Endothelial cell of umbilical vein (primary cell): ENCODE measurements at regions not wholly inside any gene's neighbourhood (a gene's known extent, or its start where the extent isn't known, plus 50 kb on each side); places are given as distances from the start of the nearest gene placed in this dataset.

Experiments
- BruUV-seq: library from RNA; stranded (reverse); fragments of 400-500 nt; replicated peaks from 2 replicates; lab custom pipeline; 2021; lab: Mats Ljungman, UMichigan
- CTCF ChIA-PET: fragments of 300-600, 350-600 bp; sonication (Branson Sonifier 250); formaldehyde crosslinking; loops from one replicate; lab custom pipeline; 2021; ENCODE audit warnings: antibody characterized with exemption, inconsistent platforms; lab: Charles Lee
- POLR2A ChIA-PET: fragments of 300-600, 350-600 bp; sonication (Branson Sonifier 250); formaldehyde crosslinking; loops from one replicate; lab custom pipeline; 2021; ENCODE audit warnings: antibody characterized with exemption, inconsistent platforms; lab: Charles Lee
- DNase-seq: peaks from one replicate; pipeline ENCODE4 v3.0.0-alpha.2; 2011; ENCODE audit warnings: low read depth, low spot score
- FAIRE-seq: peaks from 2 replicates; lab custom pipeline; 2011; peaks lifted over from hg19 to GRCh38; lab: Jason Lieb, UNC
- H2AFZ ChIP-seq: 2 replicates; pipeline ENCODE4 v1.6.0; 2012; ENCODE audit warnings: low read depth, low read length, control low read depth, inconsistent platforms
- H3K27ac ChIP-seq: 2 replicates; pipeline ENCODE4 v1.5.1; 2011; ENCODE audit warnings: low read depth, mild to moderate bottlenecking, control low read depth, low read length, moderate library complexity; ENCODE audit not compliant: insufficient read depth
- H3K27me3 ChIP-seq, 2 experiments: 2 replicates each; pipeline versions ENCODE4 v1.6.0 to v1.6.1; 2011; ENCODE audit warnings: low read length in 2 of 2, mixed read lengths in 1 of 2; ENCODE audit not compliant: control insufficient read depth in 2 of 2, insufficient read depth in 2 of 2
- H3K36me3 ChIP-seq, 2 experiments: 2 replicates in 1 of 2; 3 replicates in 1 of 2; pipeline ENCODE4 v1.5.1; 2011; ENCODE audit warnings: low read length in 2 of 2, mild to moderate bottlenecking in 1 of 2, moderate library complexity in 1 of 2; ENCODE audit not compliant: control insufficient read depth in 2 of 2, insufficient read depth in 2 of 2; ENCODE audit errors: extremely low read depth in 1 of 2
- H3K4me1 ChIP-seq: 3 replicates; pipeline ENCODE4 v1.5.1; 2011; ENCODE audit warnings: mild to moderate bottlenecking, low read length; ENCODE audit not compliant: control insufficient read depth, insufficient read depth; ENCODE audit errors: extremely low read depth
- H3K4me2 ChIP-seq: 2 replicates; pipeline ENCODE4 v1.6.1; 2011; ENCODE audit warnings: low read length, control low read depth, mixed read lengths; ENCODE audit not compliant: insufficient read depth
- H3K4me3 ChIP-seq, 3 experiments: fragments of 200-600 bp in 1 of 3; sonication (generic), shearing (Covaris generic) in 1 of 3; replicated peaks in 1 of 3; 2 replicates each; pipeline ENCODE4 v1.5.1; 2011 to 2016; ENCODE audit warnings: control low read depth in 3 of 3, low read length in 3 of 3, mild to moderate bottlenecking in 2 of 3, inconsistent platforms in 1 of 3, low read depth in 1 of 3, moderate library complexity in 1 of 3; ENCODE audit not compliant: insufficient read depth in 1 of 3
- H3K79me2 ChIP-seq: 2 replicates; pipeline ENCODE4 v1.6.0; 2012; ENCODE audit warnings: low read length, inconsistent platforms; ENCODE audit not compliant: control insufficient read depth, insufficient read depth
- H3K9ac ChIP-seq: replicated peaks from 2 replicates; pipeline ENCODE3; 2011; ENCODE audit warnings: low read length, control low read depth; ENCODE audit not compliant: insufficient read depth; ENCODE audit errors: extremely low read depth
- H3K9me1 ChIP-seq: replicated peaks from 3 replicates; pipeline ENCODE4 v1.6.0; 2011; ENCODE audit warnings: mild to moderate bottlenecking, low read length; ENCODE audit not compliant: control insufficient read depth, insufficient read depth; ENCODE audit errors: extremely low read depth
- H3K9me3 ChIP-seq: replicated peaks from 2 replicates; pipeline ENCODE4 v1.5.1; 2012; ENCODE audit warnings: low read length, inconsistent platforms; ENCODE audit not compliant: control insufficient read depth, insufficient read depth
- H4K20me1 ChIP-seq: replicated peaks from 2 replicates; pipeline ENCODE3; 2011; ENCODE audit warnings: mild to moderate bottlenecking, low read length; ENCODE audit not compliant: control insufficient read depth, insufficient read depth; ENCODE audit errors: extremely low read depth
- EZH2 ChIP-seq: IDR thresholded peaks from 2 replicates; pipeline ENCODE4 v1.6.1; 2012; ENCODE audit warnings: borderline replicate concordance, low read depth, mild to moderate bottlenecking, moderate library complexity, low read length, inconsistent platforms; ENCODE audit not compliant: severe bottlenecking
- FOS ChIP-seq: IDR thresholded peaks from 2 replicates; pipeline ENCODE4 v1.6.1; 2011; ENCODE audit warnings: mild to moderate bottlenecking, low read length, moderate library complexity, borderline replicate concordance; ENCODE audit not compliant: insufficient read depth
- GATA2 ChIP-seq: IDR thresholded peaks from 2 replicates; pipeline ENCODE4 v1.7.0; 2011; ENCODE audit warnings: low read depth, mild to moderate bottlenecking, moderate library complexity, mixed read lengths, low read length; ENCODE audit not compliant: insufficient read length, insufficient read depth
- JUN ChIP-seq: IDR thresholded peaks from 2 replicates; pipeline ENCODE4 v1.6.1; 2011; ENCODE audit warnings: borderline replicate concordance, low read depth; ENCODE audit not compliant: insufficient read length, insufficient read depth
- MYC ChIP-seq: IDR thresholded peaks from one replicate; pipeline ENCODE4 v1.6.1; 2011; ENCODE audit warnings: mild to moderate bottlenecking, low read depth, low read length
- POLR2A ChIP-seq: IDR thresholded peaks from 2 replicates; pipeline ENCODE4 v1.6.1; 2012; ENCODE audit warnings: low read depth, mild to moderate bottlenecking, control low read depth, low read length
- POLR2AphosphoS5 ChIP-seq: IDR thresholded peaks from 2 replicates; pipeline ENCODE4 v1.6.1; 2012; ENCODE audit warnings: low read depth, mild to moderate bottlenecking, control low read depth, low read length, moderate library complexity; ENCODE audit not compliant: insufficient read depth
- dilution Hi-C: fragments of 300-500 bp; cut with MboI; formaldehyde crosslinking; loops from one replicate; pipeline ENCODE4 v1.15.0; 2019; ENCODE audit warnings: low sequenced_read_pairs; ENCODE audit not compliant: extremely low pct_ligation_motif_present
- intact Hi-C: fragments of 100-400 bp; cut with micrococcal nuclease; formaldehyde crosslinking; loops from one replicate; pipeline ENCODE4 v1.10.0; 2022
- TF ChIP-seq, protein P1 (sequence below): IDR thresholded peaks from 2 replicates; pipeline ENCODE4 v1.6.1; 2011; ENCODE audit not compliant: insufficient read depth, insufficient read length
- TF ChIP-seq, protein P2 (sequence below), 2 donors: IDR thresholded peaks; 1 replicate in 1 of 2; 2 replicates in 1 of 2; pipeline ENCODE4 v1.5.1; 2011; ENCODE audit warnings: low read length in 2 of 2, mild to moderate bottlenecking in 2 of 2, moderate library complexity in 2 of 2, control low read depth in 1 of 2, inconsistent platforms in 1 of 2, low read depth in 1 of 2; ENCODE audit not compliant: insufficient read depth in 1 of 2; ENCODE audit errors: extremely low read depth in 1 of 2

DNA sequence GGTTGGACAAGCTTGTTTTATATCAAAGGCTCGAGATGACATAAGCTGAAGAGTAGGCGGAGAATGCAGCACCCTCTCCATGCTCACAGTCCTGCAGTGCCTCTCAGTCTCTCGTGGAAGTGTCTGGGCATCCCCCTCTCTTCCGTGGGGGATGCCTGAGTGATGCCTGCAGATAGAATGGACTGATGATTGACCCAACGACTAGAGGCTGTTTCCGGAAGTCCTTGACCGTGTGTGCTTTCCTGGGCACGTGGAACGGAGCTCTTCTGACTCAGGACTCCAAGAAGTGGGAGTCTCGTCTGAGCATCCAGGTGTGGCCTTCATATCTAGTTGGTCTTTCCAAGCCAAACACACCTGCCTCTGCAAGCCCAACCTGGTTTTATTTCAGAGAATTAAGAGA lies 241.8 kb upstream of the IRX2 start:
- Histone ChIP-seq H2AFZ (no peak overlapping the region), H3K4me3 (no peak overlapping the region), H3K79me2 (no peaks in the 10 kb centered on the region), H3K4me2 (no peak overlapping the region), H3K27ac (no peak overlapping the region), H3K9me1 (no peaks in the 10 kb centered on the region), H3K4me1 (no peaks in the 10 kb centered on the region), H3K36me3 (no peaks in the 10 kb centered on the region), H4K20me1 (no peaks in the 10 kb centered on the region), H3K27me3 (no peaks in the 10 kb centered on the region), H3K9me3 (peaks cover 11% of the 10 kb centered on the region), H3K9ac (no peak overlapping the region)
- intact Hi-C loops, result no loop called here
- dilution Hi-C loops, result no loop called here
- no TSS peak for BruUV-seq
- DNase-seq (no peak), FAIRE-seq (no peak)
- POLR2A ChIA-PET, result no interaction called here
- TF ChIP-seq GATA2, result no peak
- TF ChIP-seq POLR2A, result no peak
- TF ChIP-seq, protein P1, sequence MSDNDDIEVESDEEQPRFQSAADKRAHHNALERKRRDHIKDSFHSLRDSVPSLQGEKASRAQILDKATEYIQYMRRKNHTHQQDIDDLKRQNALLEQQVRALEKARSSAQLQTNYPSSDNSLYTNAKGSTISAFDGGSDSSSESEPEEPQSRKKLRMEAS, result no peak
- TF ChIP-seq EZH2, result no peak
- TF ChIP-seq POLR2AphosphoS5, result no peak
- no peak for TF ChIP-seq JUN
- CTCF ChIA-PET, result interaction anchor here (0.6 kb wide), 1 partner anchor 1276 kb away, joined by 4 read pairs; no protein-coding TSS in a partner anchor

DNA sequence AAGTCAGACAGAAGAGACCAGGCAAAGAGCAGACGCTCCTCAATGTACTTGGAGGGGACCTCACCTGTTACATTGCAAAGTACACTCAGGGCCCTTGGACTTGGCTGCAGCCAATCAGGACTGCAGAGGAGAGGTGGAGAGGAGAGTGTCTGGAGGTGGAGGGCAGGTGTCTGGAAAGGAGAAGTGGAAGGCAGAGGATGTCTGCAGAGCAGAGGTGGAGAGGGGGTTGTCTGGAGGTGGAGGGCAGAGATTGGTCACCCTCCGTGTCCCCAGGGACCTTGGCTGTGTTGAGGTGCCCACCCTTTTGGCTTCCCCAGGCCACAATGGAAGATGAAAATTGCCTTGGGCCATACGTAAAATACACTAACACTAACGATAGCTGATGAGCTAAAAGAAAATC lies 241.3 kb upstream of the IRX2 start:
- DNase-seq, result no peak
- Histone ChIP-seq H3K27me3 (no peaks in the 10 kb centered on the region), H3K79me2 (no peaks in the 10 kb centered on the region), H3K4me1 (no peaks in the 10 kb centered on the region), H3K9me3 (peaks cover 11% of the 10 kb centered on the region), H3K4me2 (no peak overlapping the region), H3K9ac (no peak overlapping the region), H3K36me3 (no peaks in the 10 kb centered on the region), H3K9me1 (no peaks in the 10 kb centered on the region), H4K20me1 (no peaks in the 10 kb centered on the region), H3K4me3 (no peak overlapping the region), H2AFZ (no peak overlapping the region), H3K27ac (no peak overlapping the region)
- intact Hi-C loops (no loop called here), dilution Hi-C loops (no loop called here)
- TF ChIP-seq, protein P2, sequence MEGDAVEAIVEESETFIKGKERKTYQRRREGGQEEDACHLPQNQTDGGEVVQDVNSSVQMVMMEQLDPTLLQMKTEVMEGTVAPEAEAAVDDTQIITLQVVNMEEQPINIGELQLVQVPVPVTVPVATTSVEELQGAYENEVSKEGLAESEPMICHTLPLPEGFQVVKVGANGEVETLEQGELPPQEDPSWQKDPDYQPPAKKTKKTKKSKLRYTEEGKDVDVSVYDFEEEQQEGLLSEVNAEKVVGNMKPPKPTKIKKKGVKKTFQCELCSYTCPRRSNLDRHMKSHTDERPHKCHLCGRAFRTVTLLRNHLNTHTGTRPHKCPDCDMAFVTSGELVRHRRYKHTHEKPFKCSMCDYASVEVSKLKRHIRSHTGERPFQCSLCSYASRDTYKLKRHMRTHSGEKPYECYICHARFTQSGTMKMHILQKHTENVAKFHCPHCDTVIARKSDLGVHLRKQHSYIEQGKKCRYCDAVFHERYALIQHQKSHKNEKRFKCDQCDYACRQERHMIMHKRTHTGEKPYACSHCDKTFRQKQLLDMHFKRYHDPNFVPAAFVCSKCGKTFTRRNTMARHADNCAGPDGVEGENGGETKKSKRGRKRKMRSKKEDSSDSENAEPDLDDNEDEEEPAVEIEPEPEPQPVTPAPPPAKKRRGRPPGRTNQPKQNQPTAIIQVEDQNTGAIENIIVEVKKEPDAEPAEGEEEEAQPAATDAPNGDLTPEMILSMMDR (IDR thresholded peaks at IDR 0.05; ENCODE audit: extremely low read depth in 1 of 2, insufficient read depth in 1 of 2, low read depth in 1 of 2, low read length in 2 of 2), result no peak
- TF ChIP-seq GATA2, result no peak
- no peak for TF ChIP-seq POLR2AphosphoS5
- no peak for TF ChIP-seq EZH2
- TF ChIP-seq MYC, result no peak
- no peak for TF ChIP-seq FOS
- TF ChIP-seq POLR2A, result no peak
- TF ChIP-seq JUN, result no peak
- TF ChIP-seq, protein P1, result no peak
- BruUV-seq, result no TSS peak
- ChIA-PET POLR2A (no interaction called here), CTCF (interaction anchor here (0.6 kb wide), 1 partner anchor 1276 kb away, joined by 4 read pairs; no protein-coding TSS in a partner anchor)
- FAIRE-seq, result no peak
